ENCODE measurements at regions not wholly inside any gene's neighbourhood (a gene's known extent, or its start where the extent isn't known, plus 50 kb on each side); places are given as distances from the start of the nearest gene placed in this dataset.

- Histone ChIP-seq H3K56ac (replicated peaks; ENCODE audit: insufficient read length, low read depth, low read length) (no peak overlapping the region), H2AFZ (ENCODE audit: low read length) (no peak overlapping the region), H3K4me2 (ENCODE audit: insufficient read depth in 1 of 2, low read depth in 2 of 2, low read length in 2 of 2) (no peak overlapping the region), H3K36me3 (ENCODE audit: control insufficient read depth in 2 of 4, insufficient read depth in 4 of 4, low read length in 3 of 4) (no peaks in the 10 kb centered on the region), H4K91ac (replicated peaks; ENCODE audit: insufficient read length, low read length) (no peak overlapping the region), H3K79me2 (ENCODE audit: control insufficient read depth in 1 of 2, insufficient read depth in 2 of 2, low read length in 2 of 2) (no peaks in the 10 kb centered on the region), H3K18ac (ENCODE audit: extremely low read depth, low read length) (no peak overlapping the region), H3K4me3 (ENCODE audit: extremely low read depth in 1 of 4, insufficient read depth in 2 of 4, low read depth in 3 of 4, low read length in 4 of 4) (no peak overlapping the region), H2BK15ac (ENCODE audit: low read length) (no peak overlapping the region), H3K27ac (ENCODE audit: low read depth, low read length) (no peak overlapping the region), H4K8ac (ENCODE audit: extremely low read depth, insufficient read depth, low read length) (no peak overlapping the region), H3K23ac (ENCODE audit: insufficient read length) (no peak overlapping the region), H3K14ac (ENCODE audit: insufficient read length) (no peak overlapping the region), H2AK5ac (ENCODE audit: low read depth, low read length) (no peak overlapping the region), H2BK20ac (ENCODE audit: low read length) (no peak overlapping the region), H2BK5ac (ENCODE audit: low read depth, low read length) (no peak overlapping the region), H3K9ac (replicated peaks in 1 of 4; ENCODE audit: extremely low read depth in 1 of 4, low read depth in 3 of 4, low read length in 3 of 4) (no peak overlapping the region), H3K79me1 (ENCODE audit: low read depth, low read length) (no peaks in the 10 kb centered on the region), H3K4ac (replicated peaks; ENCODE audit: insufficient read length, low read depth, low read length) (no peak overlapping the region), H2BK12ac (ENCODE audit: low read depth, low read length) (no peak overlapping the region), H3K4me1 (replicated peaks in 1 of 4; ENCODE audit: control insufficient read depth in 3 of 4, insufficient read depth in 4 of 4, low read length in 3 of 4) (no peaks in the 10 kb centered on the region), H4K20me1 (replicated peaks in 1 of 2; ENCODE audit: control insufficient read depth in 1 of 2, insufficient read depth in 2 of 2, low read length in 2 of 2) (no peaks in the 10 kb centered on the region), H3K27me3 (replicated peaks in 1 of 4; ENCODE audit: control insufficient read depth in 3 of 4, extremely low read depth in 1 of 4, insufficient read depth in 3 of 4, low read length in 3 of 4) (no peaks in the 10 kb centered on the region), H4K5ac (ENCODE audit: insufficient read length, low read depth, low read length) (no peak overlapping the region), H3K9me3 (ENCODE audit: insufficient read depth in 2 of 2, low read depth in 1 of 2, low read length in 1 of 2) (no peaks in the 10 kb centered on the region), H2BK120ac (replicated peaks; ENCODE audit: low read depth, low read length) (no peak overlapping the region), H3K23me2 (ENCODE audit: low read depth, low read length) (no peaks in the 10 kb centered on the region)
- FAIRE-seq (no peak), DNase-seq (ENCODE audit: low read depth in 1 of 2, low spot score in 2 of 2) (no peak)
- ChIA-PET POLR2A (ENCODE audit: partially characterized antibody) (no interaction called here), CTCF (ENCODE audit: partially characterized antibody) (interaction anchor here (0.7 kb wide), 1 partner anchor 228 kb away, joined by 3 read pairs; no protein-coding TSS in a partner anchor)
- WGBS, 2 experiments (ENCODE audit: extremely low coverage in 1 of 2, insufficient coverage in 1 of 2, insufficient read length in 1 of 2, insufficient replicate concordance in 2 of 2, low coverage in 1 of 2, low lambda C conversion rate in 2 of 2, missing lambda C conversion rate in 1 of 2) = 96% methylated on average over 4 of the region's 4 CpGs; no CpG with 5 or more reads in 1 of the 2 experiments
- no peak for TF ChIP-seq MAX (IDR thresholded peaks at IDR 0.05)
- TF ChIP-seq SP1 (IDR thresholded peaks at IDR 0.05; ENCODE audit: low read depth, low read length) = no peak
- TF ChIP-seq NANOG (IDR thresholded peaks at IDR 0.05; ENCODE audit: insufficient read depth, low read depth, low read length, poor library complexity, severe bottlenecking) = no peak
Measured at GRCh38 chr1:218548764-218549163, 203.6 kb downstream of the TGFB2 start.
